Prostate gland (tissue), 2 donors: ENCODE measurements at regions not wholly inside any gene's neighbourhood (a gene's known extent, or its start where the extent isn't known, plus 50 kb on each side); places are given as distances from the start of the nearest gene placed in this dataset.

Experiments
- CTCF ChIP-seq, 4 experiments: fragments of 200-600 bp in 2 of 4; fragments of 450-650 bp in 2 of 4; sonication (generic) in 2 of 4; IDR thresholded peaks; 1 replicate in 3 of 4; 2 replicates in 1 of 4; pipeline ENCODE4 v1.5.1; 2016 to 2019; ENCODE audit warnings: antibody characterized with exemption in 4 of 4, mild to moderate bottlenecking in 2 of 4, moderate library complexity in 2 of 4
- POLR2A ChIP-seq: fragments of 450-650 bp; IDR thresholded peaks from one replicate; pipeline ENCODE4 v1.6.1; 2016; ENCODE audit warnings: antibody characterized with exemption, mild to moderate bottlenecking

GRCh38 chr13:60798503-60798902, 401.5 kb downstream of the TDRD3 start:
- no peak for TF ChIP-seq CTCF (IDR thresholded peaks at IDR 0.05)
- TF ChIP-seq POLR2A = no peak
